ENCODE measurements at regions not wholly inside any gene's neighbourhood (a gene's known extent, or its start where the extent isn't known, plus 50 kb on each side); places are given as distances from the start of the nearest gene placed in this dataset.
A peak's percentile ranks its signal among the peaks of the same experiment; 100 is the strongest.
"Not testable (repeated sequence)": the region's sequence is repeated elsewhere in the genome, so short reads cannot be mapped to it uniquely, and the experiment has no call there.

DNA sequence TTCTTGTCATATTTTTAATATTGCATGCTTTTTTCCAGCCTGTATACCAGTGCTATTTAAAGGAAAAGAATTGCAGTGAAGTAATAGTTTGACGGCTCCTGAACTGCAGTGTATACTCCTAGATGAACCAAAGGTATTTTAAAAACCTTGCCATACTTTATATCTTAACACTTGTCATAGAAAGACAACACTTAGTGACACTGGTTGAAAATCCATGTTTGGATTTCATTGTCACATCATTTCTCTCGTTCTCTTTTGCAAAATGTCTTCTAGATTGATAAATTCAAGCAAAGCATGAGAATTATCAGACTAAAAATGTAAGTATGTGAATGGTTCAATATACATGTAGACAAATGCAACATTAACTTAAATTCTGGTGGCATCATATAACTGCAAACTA lies 1293.9 kb downstream of the PCDH9 start:
- DNase-seq = no peak

- DNase-seq = peak; percentile 80
Measured at GRCh38 chr13:65932587-65933239, 1297.4 kb downstream of the PCDH9 start.

DNA sequence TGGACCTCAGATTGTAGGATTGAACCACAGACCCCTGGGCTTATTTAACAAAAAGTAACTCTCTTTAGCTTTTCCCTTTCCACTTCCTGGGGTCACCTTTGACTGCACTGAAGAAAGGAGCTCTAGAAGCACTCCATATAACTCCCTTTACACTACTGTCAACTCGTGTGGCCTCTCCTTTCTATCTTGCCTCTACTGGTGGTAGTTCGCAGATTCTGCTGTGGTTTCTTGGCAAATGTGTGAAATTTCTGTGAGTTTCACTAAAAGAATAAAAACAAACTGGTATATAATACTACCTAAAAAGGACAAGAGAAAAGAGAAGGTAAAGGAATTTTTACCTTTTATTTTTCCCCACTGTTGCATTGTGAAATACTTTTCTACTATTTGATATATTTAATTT lies 1298.1 kb downstream of the PCDH9 start:
- DNase-seq = no peak

DNA sequence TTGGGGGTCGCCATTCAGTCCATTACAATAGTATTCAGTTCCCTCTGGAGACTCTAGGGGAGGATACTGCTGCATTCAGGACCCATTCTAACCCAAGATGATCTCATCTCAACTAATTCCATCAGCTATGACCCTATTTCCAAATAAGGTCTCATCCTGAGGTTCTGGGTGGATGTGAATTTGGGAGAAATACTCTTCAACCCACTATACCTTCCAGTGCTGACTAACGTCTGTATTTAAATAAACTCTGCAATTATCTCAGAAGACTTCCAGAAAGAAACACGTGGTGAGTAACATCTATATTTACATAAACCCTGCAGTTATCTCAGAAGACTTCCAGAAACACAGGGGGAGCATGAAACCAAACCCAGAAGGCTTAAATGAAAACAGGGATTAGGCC lies 1300.7 kb downstream of the PCDH9 start:
- peak; percentile 16 for DNase-seq

GRCh38 chr13:65926750-65927171 lies 1303.4 kb downstream of the PCDH9 start:
- no peak for DNase-seq

DNA sequence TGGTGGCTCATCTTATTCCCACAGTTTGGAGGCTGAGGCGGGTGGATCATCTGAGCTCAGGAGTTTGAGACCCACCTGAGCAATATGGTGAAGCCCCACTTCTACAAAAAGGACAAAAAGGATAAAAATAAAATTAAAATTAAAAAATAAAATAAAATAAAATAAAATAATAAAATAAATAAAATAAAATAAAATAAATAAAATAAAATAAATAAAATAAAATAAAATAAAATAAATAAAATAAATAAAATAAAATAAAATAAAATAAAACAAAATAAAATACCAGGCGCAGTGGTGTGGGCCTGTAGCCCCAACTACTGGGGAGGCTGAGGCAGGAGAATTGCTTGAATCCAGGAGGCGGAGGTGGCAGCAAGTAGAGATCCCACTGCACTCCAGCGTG lies 1307.3 kb downstream of the PCDH9 start:
- not testable (repeated sequence) for DNase-seq

- no peak for DNase-seq
Measured at GRCh38 chr13:65921933-65922332, 1308.2 kb downstream of the PCDH9 start.

- DNase-seq = no peak
Measured at GRCh38 chr13:65917731-65918130, 1312.4 kb downstream of the PCDH9 start.

DNA sequence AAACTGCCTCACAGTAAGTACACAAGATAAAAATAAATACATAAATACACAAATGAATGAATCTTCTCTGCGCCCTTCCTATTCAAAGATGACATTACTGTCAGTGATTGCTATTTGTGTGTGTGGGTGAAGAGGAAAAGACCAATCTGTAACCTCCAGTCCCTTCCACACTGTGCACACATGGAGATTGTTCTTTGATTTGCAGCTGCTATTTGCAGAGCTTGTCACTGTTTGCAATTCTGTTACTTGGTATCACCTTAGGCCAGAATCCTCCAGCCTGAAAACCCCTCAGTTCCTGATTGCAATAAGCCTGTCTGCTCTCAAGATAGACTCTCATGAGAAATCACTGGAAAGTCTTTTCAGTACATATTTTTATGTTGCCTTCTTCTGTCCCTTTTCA lies 1314.9 kb downstream of the PCDH9 start:
- DNase-seq = no peak

GRCh38 chr13:65914716-65915115 lies 1315.4 kb downstream of the PCDH9 start:
- peak; percentile 53 for DNase-seq

- DNase-seq = peak; percentile 85
Measured at GRCh38 chr13:65913173-65913572, 1317.0 kb downstream of the PCDH9 start.

DNA sequence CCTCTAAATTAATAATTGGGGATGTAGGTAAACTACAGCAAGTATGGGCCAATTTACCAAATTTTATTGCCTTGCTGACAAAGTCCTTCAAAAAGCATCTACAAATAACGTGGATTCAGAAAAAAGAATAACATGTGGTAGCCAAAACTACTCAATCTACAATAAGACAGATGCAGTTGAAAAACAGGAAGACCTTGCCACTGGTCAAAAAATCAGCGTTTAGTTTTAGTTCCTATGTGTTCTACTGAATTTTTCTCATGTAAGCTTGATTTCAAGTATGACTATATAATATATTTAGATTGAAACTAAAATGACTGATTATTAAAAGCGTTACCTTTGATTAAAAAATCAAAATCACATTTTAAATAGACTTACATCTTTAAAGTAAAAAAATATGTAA lies 1317.6 kb downstream of the PCDH9 start:
- DNase-seq = no peak

- no peak for DNase-seq
Measured at GRCh38 chr13:65911546-65912193, 1318.5 kb downstream of the PCDH9 start.

- no peak for DNase-seq
Measured at GRCh38 chr13:65909501-65909900, 1320.6 kb downstream of the PCDH9 start.

GRCh38 chr13:65907666-65908525 lies 1322.2 kb downstream of the PCDH9 start:
- peak; percentile 21 for DNase-seq

DNA sequence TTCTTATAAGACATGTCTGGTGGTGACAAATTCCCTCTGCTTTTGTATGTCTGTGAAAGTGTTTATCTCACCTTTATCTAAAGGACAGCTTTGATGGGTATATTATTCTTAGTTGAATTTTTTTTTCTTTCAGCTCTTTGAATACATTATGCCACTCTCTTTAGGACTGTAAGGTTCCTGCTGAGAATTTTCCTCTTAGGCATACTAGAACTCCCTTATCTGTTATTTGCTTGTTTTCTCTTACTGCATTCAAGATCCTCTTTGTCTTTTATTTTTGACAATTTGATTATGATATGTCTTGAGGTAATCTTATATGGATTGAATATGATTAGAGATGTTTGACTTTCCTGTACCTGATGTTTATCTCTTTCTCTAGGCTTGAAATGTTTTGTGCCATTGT lies 1328.4 kb downstream of the PCDH9 start:
- DNase-seq = no peak

DNA sequence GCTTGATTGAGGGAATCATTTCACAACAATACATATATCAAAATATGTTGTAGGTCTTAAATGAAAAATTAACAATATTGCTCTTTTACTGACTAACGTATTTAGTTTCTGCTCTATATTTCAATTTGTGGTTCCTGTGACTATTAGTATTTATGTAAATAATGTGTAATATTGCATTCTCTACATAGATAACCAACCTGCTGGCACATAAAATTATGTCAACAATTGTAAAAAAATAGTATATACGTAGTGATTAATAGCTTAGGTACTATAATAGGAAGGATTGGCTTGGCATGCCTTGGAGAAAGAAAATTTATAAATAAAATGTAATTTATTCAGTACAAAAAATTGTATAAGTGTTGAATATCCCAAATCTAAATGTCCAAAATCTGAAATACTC lies 1336.1 kb downstream of the PCDH9 start:
- no peak for DNase-seq

- no peak for DNase-seq
Measured at GRCh38 chr13:65892859-65893258, 1337.3 kb downstream of the PCDH9 start.

GRCh38 chr13:65889368-65889767 lies 1340.8 kb downstream of the PCDH9 start:
- peak; percentile 24 for DNase-seq

- DNase-seq = no peak
Measured at GRCh38 chr13:65882810-65883209, 1347.3 kb downstream of the PCDH9 start.

DNA sequence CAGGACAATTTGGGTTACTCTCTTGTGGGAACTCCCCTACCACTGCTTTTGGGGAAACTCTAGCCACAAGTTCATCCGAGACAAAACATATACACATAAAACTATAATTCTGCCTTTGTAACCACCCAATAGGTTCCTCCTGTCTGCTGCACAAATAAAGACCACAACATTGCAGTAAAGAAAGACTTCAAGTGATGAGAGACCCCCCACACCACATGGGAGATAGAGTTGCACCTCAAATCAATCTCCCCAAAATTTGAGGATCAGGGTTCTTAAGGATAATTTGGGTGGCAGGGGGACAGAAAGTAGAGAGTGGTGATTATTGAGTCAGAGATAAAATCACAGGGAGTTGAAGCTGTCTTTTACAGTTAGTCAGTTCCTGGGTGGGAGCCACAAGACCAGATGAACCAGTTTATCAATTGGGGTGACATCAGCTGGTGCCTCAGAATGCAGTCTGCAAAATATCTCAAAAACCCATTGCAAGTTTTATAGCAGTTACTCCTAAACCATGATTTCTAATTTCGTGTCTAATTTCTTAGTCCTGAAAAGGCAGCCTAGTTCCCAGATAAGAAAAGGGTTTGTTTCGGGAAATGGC lies 1348.5 kb downstream of the PCDH9 start:
- no peak for DNase-seq

- DNase-seq = no peak
Measured at GRCh38 chr13:65875031-65875430, 1355.1 kb downstream of the PCDH9 start.

DNA sequence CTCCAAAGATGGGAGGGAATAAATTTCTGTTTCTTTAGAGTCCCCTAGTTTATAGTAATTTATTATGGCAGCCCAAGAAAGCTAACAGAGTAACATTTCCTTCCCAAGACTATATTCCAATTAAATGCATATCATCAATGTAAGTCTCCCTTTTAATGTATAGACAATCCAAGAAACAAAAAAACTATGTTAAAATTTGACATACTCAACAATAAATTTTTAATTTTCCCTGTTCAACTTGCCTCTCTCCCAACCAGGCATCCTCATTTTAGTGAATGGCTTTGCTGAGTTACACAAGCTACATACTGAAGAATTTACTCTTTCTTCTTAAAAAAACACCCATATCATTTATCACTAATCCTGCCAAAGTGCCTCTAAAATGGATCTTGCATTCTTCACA lies 1357.7 kb downstream of the PCDH9 start:
- DNase-seq = no peak

GRCh38 chr13:65868884-65869283 lies 1361.3 kb downstream of the PCDH9 start:
- no peak for DNase-seq
